UCSD-AML1 (cell line): ENCODE measurements at regions not wholly inside any gene's neighbourhood (a gene's known extent, or its start where the extent isn't known, plus 50 kb on each side); places are given as distances from the start of the nearest gene placed in this dataset.
"Not testable (repeated sequence)": the region's sequence is repeated elsewhere in the genome, so short reads cannot be mapped to it uniquely, and the experiment has no call there.

ENCODE experiments used
- DNase-seq: peaks from one replicate; lab custom pipeline; 2025; ENCODE audit not compliant: unreplicated experiment; lab: John Stamatoyannopoulos, UW

DNA sequence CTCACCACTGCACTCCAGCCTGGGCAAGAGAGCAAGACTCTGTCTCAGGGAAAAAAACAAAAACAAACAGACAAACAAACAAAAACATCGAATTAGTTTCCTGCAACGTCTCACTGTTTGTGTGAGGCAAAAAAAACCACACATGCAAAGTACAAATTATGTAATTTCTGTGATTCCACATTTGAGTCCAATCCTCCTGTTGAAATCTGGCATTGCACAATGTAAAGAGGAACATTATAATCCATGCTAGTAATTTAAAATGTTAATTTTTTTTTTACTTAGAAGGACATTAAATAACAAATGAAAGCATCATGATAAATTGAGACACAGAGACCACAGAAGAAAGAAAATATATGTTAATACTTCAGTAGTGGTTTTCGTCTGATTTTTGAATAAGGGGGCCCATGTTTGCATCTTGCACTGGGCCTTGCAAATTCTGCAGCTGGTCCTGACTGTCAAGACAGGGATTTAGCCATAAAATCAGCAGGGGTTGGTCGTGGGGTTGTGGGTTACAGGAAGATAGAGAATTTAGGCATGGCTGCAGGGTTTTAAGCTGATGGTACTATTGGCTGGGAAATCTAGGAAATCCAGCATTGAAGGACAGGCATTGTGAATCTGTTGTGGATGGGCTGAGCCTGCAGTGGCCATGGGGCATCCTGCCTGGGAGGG lies 102.6 kb upstream of the ALDH3B2 start:
- DNase-seq, result no peak

DNA sequence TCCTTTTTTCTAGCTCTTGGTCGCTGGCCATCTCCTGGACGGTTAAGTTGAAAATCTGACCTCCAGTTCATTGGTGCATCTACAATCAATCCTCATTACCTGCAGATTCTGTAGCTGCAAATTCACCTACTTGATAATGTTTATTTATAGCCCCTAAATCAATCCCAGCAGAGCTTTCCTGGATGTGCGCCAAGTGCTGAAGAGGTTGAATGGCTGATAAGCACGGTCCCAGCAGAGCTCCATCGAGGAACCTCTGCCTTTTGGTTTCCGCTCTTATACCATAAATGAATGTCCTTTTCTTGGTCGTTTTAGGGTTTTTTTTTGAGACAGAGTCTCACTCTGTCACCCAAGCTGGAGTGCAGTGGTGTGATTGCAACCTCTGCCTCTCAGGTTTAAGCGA lies 99.8 kb upstream of the ALDH3B2 start:
- not testable (repeated sequence) for DNase-seq

DNA sequence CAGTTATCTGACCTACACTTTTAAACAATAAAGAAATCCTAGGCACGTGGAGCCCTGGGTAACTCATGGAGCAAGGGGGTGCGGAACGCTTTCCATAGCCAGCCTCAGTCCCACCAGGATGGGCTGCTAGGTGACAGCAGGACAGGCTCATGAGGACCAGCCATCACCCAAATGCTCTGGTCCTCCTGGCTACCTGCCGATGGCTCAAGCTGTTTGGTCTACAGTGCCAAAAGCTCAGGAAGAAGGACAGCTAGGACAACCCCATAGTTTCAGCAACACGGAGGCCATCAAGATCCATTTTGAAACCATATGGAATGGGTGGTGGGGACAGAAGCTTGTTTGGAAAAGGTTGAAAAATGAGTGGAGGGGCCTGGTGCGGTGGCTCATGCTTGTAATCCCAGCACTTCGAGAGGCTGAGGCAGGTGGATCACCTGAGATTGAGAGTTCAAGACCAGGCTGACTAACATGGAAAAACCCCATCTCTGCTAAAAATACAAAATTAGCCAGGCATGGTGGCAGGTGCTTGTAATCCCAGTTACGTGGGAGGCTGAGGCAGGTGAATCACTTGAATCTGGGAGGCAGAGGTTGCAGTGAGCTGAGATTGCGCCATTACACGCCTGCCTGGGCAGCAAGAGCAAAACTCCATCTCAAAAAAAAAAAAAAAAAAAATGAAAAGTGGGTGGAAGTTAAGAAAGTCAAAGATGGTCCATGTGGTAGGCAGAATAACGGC lies 93.7 kb upstream of the ALDH3B2 start:
- DNase-seq, result not testable (repeated sequence)

DNA sequence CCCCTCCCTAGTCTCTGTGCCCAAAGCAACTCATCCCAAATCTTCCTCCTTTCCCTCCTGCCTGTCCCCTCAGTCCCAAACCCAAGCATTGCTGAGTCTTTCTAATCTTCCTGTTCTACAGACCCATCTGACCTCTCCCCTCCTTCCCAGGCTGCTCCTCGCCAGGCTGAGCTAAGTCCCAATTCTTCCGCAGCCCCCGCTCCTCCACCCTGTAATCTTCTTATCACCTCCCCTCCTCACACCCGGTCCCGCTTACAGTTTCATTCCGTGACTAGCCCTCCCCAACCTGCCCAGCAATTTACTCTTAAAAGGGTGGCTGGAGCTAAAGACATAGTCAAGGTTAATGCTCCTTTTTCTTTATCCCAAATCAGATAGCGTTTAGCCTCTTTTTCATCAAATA lies 86.8 kb upstream of the ALDH3B2 start:
- DNase-seq, result not testable (repeated sequence)

DNA sequence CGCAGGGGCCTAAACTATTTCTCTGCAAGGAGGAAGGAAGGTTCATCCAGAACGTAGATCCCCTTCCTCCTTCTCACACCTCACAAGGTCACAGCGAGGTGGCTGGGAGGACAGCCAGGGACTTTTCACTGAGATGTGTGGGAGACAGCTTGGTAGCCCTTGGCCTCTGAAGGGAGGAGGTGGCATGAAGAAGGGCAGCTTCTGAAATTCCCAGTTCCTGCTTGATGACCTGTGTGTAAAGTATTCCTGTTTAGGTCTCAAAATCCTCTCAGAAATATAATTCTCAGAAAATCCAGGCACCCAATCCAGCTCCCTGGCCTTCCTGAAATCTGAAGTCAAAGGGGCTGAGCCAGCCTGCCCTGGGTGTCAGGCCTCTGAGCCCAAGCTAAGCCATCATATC lies 84.9 kb upstream of the ALDH3B2 start:
- DNase-seq, result not testable (repeated sequence)

DNA sequence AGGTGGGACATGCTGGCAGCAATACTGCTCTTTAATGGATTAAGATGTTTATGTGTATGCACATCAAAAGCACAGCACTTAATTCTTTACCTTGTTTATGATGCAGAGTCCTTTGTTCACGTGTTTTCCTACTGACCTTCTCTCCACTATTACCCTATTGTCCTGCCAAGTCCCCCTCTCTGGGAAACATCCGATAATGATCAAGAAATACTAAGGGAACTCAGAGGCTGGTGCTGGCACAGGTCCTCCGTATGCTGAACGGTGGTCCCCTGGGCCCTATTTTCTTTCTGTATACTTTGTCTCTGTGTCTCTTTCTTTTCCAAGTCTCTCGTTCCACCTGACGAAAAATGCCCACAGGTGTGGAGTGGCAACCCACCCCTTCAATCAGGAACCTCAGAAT lies 84.0 kb upstream of the ALDH3B2 start:
- DNase-seq, result not testable (repeated sequence)

DNA sequence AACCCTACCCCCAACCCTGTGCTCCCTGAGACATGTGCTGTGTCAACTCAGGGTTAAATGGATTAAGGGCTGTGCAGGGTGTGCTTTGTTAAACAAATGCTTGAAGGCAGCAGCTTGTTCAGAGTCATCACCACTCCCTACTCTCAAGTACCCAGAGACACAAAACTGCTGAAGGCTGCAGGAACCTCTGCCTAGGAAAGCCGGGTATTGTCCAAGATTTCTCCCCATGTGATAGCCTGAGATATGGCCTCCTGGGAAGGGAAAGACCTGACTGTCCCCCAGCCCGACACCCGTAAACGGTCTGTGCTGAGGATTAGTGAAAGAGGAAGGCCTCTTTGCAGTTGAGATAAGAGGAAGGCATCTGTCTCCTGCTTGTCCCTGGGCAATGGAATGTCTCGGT lies 83.6 kb upstream of the ALDH3B2 start:
- DNase-seq, result not testable (repeated sequence)

DNA sequence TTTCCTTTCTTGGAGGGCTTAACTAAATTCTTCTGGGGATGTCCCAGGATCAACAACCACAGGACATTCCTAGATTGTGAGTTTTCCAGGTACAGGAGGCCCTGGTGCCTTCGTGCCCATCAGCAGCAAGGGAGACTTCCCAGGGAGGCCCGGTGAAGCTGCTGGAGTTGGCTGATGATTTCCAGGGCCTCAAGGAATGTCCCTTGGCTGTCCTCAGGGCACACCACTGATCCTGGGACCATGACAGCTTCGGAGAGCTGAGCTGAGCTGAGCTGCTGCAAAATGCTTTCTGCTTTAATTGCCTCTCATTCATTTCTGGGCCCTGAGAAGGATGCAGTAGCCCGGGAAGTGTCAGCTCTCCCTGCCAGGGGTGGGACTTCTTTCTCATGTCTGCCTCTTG lies 79.4 kb upstream of the ALDH3B2 start:
- DNase-seq, result not testable (repeated sequence)

DNA sequence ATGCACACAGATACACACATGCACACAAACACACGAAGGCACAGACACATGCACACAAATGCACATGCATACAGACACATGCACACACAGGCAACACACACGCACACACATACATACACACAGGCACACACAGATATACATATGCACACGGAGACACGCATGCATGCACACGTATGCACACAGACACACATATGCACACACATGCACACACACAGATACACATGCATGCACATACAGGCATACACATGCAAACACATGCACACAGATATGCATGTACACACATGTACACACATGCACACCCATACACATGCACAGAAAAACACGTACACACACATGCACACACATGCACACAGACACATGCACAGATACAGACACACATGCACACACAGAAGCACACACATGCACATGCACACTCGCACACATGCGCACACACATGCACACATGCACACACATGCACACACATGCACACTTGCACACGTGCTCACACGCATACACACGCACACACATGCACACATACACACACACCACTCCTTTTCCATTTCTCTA lies 70.8 kb upstream of the ALDH3B2 start:
- no peak for DNase-seq

DNA sequence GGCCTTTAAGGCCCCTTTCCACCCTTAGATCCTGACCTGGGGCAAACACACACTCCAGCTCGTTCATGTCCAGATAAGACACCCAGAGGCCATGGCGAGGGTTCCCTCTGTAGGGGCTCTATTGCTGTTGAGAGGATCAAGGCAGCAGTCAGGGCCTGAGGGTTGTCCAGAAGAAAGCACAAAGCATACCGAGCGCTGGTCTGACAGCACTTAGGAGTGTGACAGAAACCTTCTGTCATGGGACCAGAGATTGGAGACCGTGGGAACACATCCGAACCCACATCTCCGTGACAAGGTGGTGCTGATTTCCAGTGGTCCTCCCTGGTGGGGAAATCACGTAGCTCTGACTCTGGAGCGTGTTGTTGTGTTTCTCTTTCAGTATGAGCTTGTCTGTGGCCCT lies 69.8 kb upstream of the ALDH3B2 start:
- DNase-seq, result not testable (repeated sequence)

DNA sequence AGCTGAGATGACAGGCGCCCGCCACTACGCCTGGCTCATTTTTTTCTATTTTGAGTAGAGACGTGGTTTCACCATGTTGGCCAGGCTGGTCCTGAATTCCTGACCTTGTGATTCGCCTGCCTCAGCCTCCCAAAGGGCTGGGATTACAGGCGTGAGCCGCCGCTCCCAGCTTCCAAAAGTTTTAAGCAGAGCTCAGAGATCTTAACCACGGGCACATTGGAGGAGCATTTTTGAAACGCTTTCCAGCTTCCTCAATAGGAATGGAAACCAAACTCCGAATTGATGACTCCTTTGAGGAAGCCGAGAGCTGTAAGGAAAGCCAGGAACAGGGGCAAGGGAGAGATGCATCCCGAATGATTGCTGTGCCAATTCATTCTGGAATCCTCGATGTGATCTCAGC lies 63.8 kb upstream of the ALDH3B2 start:
- not testable (repeated sequence) for DNase-seq

DNA sequence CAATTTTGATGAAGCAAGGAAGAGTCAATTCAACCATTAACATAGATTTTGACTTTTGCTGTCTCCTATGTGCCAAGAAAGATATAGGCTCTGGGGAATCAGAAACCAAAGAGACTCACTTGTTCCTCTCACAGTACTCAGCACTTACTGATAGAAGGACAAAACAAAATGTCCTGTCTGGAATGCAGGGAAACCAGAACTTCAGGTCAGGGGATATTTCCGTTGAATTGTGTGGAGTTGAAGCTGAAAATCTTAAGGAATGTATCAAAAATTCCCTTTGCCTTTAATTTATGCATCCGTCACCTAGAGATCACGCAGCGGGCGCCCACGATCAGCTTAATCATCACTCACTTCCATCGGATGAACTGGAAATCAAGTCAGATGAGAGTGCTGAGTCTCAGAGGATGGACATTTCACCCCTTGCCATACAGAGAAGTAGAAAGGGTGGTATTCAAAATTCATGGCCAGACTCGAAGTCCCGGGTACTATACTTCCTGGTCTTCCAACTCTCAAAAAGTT lies 63.2 kb upstream of the ALDH3B2 start:
- DNase-seq, result not testable (repeated sequence)

DNA sequence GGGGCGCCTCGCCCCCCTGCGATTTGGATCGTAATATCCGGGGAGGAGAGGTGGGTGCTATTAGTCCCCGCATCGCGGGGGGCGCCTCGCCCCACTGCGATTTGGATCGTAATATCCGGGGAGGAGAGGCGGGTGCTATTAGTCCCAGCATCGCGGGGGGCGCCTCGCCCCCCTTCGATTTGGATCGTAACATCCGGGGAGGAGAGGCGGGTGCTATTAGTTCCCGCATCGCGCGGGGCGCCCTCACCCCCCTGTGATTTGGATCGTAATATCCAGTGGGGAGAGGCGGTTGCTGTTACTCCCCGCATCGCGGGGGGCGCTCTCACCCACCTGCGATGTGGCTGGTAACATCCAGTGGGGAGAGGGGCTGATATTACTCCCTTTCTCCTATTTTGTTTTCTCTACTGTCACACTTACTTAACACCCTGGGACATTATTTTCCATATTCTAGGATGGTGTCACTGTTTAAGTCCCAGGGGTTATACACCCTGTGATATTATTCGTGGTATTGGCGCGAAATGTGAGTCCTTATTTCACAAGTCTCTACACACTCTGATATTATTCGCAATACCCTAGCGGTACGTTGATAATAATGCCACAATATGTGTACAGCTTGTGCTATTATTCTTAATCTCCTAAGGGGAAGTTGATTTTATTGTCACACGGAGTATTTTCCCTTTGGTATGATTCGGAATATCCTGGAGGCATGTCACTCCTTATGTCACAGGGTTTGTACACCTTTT lies 57.8 kb upstream of the ALDH3B2 start:
- no peak for DNase-seq

DNA sequence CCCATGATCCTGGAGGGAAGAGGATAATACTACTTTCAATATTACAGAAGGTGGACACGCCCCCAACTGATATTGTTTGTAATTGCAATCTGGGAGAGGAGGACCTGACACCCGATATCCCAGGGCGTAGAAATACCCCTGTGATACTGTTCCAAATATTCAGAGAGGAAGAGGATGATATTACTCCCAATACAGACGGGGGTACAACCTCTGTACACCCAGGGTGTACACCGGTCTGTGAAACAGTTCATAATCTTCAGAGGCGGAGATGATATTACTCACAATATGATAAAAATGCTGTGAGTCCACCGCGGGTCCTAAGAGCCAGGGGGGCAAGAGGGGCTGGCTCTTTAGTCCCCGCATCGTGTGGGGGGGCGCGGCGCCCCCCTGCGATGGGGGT lies 57.2 kb upstream of the ALDH3B2 start:
- DNase-seq, result no peak

DNA sequence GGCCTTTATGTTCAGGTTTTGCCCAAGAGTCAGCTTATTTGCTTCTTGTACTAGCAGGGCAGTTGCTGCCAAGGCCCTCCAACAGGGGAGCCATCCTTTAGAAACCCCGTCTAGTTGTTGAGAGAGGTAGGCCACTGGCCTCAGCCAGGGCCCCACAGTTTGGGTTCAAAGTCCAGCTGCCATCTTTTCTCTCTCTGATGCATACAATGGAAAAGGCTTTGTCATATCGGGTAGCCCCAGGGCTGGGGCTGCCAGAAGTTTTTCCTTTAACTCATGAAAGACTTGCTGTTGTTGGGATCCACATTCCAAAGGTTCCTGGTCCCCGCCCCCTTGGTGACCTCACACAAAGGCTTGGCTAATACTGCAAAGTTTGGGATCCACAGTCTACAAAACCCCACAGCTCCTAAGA lies 53.7 kb upstream of the ALDH3B2 start:
- not testable (repeated sequence) for DNase-seq

DNA sequence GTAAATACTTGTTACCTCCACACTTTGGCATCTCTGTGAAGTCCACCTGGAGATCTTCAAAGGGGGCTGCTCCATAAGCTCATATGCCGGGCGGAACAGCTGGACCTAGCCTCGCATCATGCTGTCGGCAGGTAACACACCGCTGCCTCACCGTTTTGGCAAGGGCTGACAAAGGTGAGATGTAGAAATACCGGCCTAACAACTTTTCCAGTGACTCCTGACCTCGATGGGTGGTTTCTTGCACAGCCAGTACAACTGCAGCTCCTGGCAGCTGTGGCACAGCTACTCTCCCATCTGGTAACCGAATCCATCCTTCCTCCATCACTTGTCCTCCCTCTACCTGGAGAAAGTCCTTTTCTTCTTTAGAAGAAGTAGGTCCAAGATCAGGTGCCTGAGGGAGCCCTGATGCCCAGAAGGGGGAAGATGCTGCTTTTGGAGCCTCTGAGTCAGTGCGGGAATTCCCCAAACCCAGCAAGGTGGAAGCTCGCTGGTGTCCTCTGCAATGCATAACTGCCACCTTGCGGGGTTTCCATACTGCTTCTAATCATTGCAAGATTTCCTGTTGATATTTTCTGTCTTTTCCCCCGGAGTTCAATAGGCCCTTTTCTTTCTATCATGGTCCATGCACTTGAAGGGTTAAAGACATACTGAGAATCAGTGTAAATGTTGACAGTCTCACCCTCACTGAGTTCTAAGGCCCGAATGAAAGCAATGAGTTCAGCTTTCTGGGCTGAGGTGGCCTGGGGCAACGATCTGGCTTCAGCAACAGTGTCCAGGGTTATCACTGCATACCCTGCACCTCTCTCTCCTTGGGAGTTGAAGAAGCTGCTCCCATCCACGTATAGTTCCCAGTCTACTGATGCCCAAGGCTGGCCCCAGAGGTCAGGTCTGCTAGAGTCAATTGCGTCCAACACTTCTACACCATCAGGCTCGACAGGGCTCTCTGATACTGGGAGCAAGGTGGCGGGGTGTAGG lies 52.9 kb upstream of the ALDH3B2 start:
- not testable (repeated sequence) for DNase-seq
